MCF 10A (cell line): ENCODE measurements at regions not wholly inside any gene's neighbourhood (a gene's known extent, or its start where the extent isn't known, plus 50 kb on each side); places are given as distances from the start of the nearest gene placed in this dataset.
"Not testable (repeated sequence)": the region's sequence is repeated elsewhere in the genome, so short reads cannot be mapped to it uniquely, and the experiment has no call there.

Source experiments
- BruUV-seq: library from RNA; stranded (reverse); fragments of 400-500 nt; replicated peaks from 2 replicates; lab custom pipeline; 2021; lab: Mats Ljungman, UMichigan
- CTCF ChIA-PET: fragments of 300-600 bp; sonication (Branson Sonifier 250); formaldehyde crosslinking; extraction: SDS; loops from one replicate; lab custom pipeline; 2021; ENCODE audit warnings: antibody characterized with exemption, inconsistent platforms; lab: Yijun Ruan, JAX
- POLR2A ChIA-PET: fragments of 300-600, 350-650 bp; sonication (Branson Sonifier 250); formaldehyde crosslinking; extraction: SDS; loops from one replicate; lab custom pipeline; 2020; ENCODE audit warnings: antibody characterized with exemption, inconsistent platforms; lab: Yijun Ruan, JAX
- DNase-seq: peaks from one replicate; pipeline ENCODE4 v3.0.0-alpha.2; 2018; ENCODE audit not compliant: unreplicated experiment
- H3K27ac Mint-ChIP-seq: one replicate; pipeline ENCODE4 v1.8.0; 2022; ENCODE audit warnings: mild to moderate bottlenecking, low read depth, mixed read lengths; ENCODE audit not compliant: unreplicated experiment
- H3K27me3 Mint-ChIP-seq: one replicate; pipeline ENCODE4 v1.8.0; 2022; ENCODE audit warnings: mixed read lengths; ENCODE audit not compliant: insufficient read depth, unreplicated experiment
- H3K36me3 Mint-ChIP-seq: one replicate; pipeline ENCODE4 v1.8.0; 2022; ENCODE audit warnings: mild to moderate bottlenecking, moderate library complexity, mixed read lengths; ENCODE audit not compliant: insufficient read depth, unreplicated experiment
- H3K4me1 Mint-ChIP-seq: one replicate; pipeline ENCODE4 v1.8.0; 2022; ENCODE audit warnings: mixed read lengths; ENCODE audit not compliant: insufficient read depth, unreplicated experiment
- H3K4me3 Mint-ChIP-seq: one replicate; pipeline ENCODE4 v1.8.0; 2022; ENCODE audit warnings: mild to moderate bottlenecking, moderate library complexity, mixed read lengths; ENCODE audit not compliant: unreplicated experiment
- H3K9me3 Mint-ChIP-seq: one replicate; pipeline ENCODE4 v1.8.0; 2022; ENCODE audit warnings: mixed read lengths; ENCODE audit not compliant: unreplicated experiment
- intact Hi-C: fragments of 100-400 bp; cut with micrococcal nuclease; formaldehyde crosslinking; loops from 2 replicates; pipeline ENCODE4 v1.14.1; 2022
- TF ChIP-seq, protein P1 (sequence below): fragments of 200-600 bp; IDR thresholded peaks from one replicate; pipeline ENCODE4 v1.8.0; 2022; ENCODE audit warnings: antibody characterized with exemption, mild to moderate bottlenecking; ENCODE audit not compliant: unreplicated experiment

DNA sequence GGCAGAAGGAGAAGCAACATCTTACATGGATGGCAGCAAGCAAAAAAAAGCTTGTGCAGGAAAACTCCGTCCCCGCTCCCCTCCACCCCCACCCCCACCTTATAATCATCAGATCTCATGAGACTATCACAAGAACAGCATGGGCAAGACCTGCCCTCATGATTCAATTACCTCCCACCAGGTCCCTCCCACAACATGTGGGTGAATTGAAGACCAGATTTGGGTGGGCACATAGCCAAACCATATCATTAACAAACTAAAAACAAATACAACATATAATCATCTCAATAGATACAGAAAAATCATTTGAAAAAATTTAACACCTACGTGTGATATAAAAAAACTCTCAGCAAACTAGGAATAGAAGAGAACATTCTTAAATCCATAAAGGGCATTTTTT, 88.8 kb downstream of the BUD13 start:
- Mint-ChIP-seq H3K4me1 (peaks cover 6% of the 10 kb centered on the region), H3K36me3 (no peaks in the 10 kb centered on the region), H3K27ac (no peak overlapping the region), H3K9me3 (no peaks in the 10 kb centered on the region), H3K4me3 (no peak overlapping the region), H3K27me3 (peaks cover 66% of the 10 kb centered on the region)
- intact Hi-C loops, result no loop called here
- DNase-seq, result no peak
- TF ChIP-seq, protein P1, sequence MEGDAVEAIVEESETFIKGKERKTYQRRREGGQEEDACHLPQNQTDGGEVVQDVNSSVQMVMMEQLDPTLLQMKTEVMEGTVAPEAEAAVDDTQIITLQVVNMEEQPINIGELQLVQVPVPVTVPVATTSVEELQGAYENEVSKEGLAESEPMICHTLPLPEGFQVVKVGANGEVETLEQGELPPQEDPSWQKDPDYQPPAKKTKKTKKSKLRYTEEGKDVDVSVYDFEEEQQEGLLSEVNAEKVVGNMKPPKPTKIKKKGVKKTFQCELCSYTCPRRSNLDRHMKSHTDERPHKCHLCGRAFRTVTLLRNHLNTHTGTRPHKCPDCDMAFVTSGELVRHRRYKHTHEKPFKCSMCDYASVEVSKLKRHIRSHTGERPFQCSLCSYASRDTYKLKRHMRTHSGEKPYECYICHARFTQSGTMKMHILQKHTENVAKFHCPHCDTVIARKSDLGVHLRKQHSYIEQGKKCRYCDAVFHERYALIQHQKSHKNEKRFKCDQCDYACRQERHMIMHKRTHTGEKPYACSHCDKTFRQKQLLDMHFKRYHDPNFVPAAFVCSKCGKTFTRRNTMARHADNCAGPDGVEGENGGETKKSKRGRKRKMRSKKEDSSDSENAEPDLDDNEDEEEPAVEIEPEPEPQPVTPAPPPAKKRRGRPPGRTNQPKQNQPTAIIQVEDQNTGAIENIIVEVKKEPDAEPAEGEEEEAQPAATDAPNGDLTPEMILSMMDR, result no peak
- no TSS peak for BruUV-seq
- ChIA-PET POLR2A (no interaction called here), CTCF (interaction anchor here (3.5 kb wide), 1 partner anchor 8 kb away, joined by 17 read pairs; no protein-coding TSS in a partner anchor)

GRCh38 chr11:116680349-116681125, 92.2 kb downstream of the BUD13 start:
- Mint-ChIP-seq H3K36me3 (no peaks in the 10 kb centered on the region), H3K27ac (no peak overlapping the region), H3K4me1 (no peaks in the 10 kb centered on the region), H3K4me3 (no peak overlapping the region), H3K27me3 (peaks cover 41% of the 10 kb centered on the region), H3K9me3 (peaks cover 12% of the 10 kb centered on the region)
- POLR2A ChIA-PET, result no interaction called here
- TF ChIP-seq, protein P1, result no peak
- CTCF ChIA-PET, result interaction anchor here (3.5 kb wide), 1 partner anchor 11 kb away, joined by 17 read pairs; no protein-coding TSS in a partner anchor
- BruUV-seq, result no TSS peak
- intact Hi-C loops, result no loop called here
- DNase-seq, result no peak

- TF ChIP-seq, protein P1, result no peak
- no peak for DNase-seq
- CTCF ChIA-PET, result no interaction called here
- no TSS peak for BruUV-seq
- no peak overlapping the region for H3K4me3 Mint-ChIP-seq
- POLR2A ChIA-PET, result no interaction called here
- intact Hi-C loops, result no loop called here
- peaks cover 42% of the 10 kb centered on the region for H3K27me3 Mint-ChIP-seq
- peaks cover 16% of the 10 kb centered on the region for H3K9me3 Mint-ChIP-seq
- H3K27ac Mint-ChIP-seq, result no peak overlapping the region
- no peaks in the 10 kb centered on the region for H3K4me1 Mint-ChIP-seq
- no peaks in the 10 kb centered on the region for H3K36me3 Mint-ChIP-seq
These were observed 93.9 kb downstream of the BUD13 start for GRCh38 chr11:116678887-116679286.

DNA sequence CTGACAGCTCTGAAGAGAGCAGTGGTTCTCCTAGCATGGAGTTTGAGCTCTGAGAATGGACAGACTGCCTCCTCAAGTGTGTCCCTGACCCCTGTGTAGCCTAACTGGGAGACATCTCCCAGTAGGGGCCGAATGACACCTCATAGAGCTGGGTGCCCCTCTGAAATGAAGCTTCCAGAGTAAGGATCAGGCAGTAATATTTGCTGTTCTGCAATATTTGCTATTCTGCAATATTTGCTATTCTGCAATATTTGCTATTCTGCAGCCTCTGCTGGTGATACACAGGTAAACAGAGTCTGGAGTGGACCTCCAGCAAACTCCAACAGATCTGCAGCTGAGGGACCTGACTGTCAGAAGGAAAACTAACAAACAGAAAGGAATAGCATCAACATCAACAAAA, 105.5 kb downstream of the BUD13 start:
- H3K27ac Mint-ChIP-seq, H3K4me3 Mint-ChIP-seq, H3K9me3 Mint-ChIP-seq, H3K36me3 Mint-ChIP-seq, DNase-seq, intact Hi-C loops, BruUV-seq, H3K4me1 Mint-ChIP-seq, POLR2A ChIA-PET: not testable (repeated sequence)
- CTCF ChIA-PET, result interaction anchor here (1.2 kb wide), 1 partner anchor 24 kb away, joined by 4 read pairs; no protein-coding TSS in a partner anchor
- H3K27me3 Mint-ChIP-seq, result peaks cover 77% of the 10 kb centered on the region

- H3K9me3 Mint-ChIP-seq, intact Hi-C loops, H3K27ac Mint-ChIP-seq, POLR2A ChIA-PET, H3K36me3 Mint-ChIP-seq, DNase-seq, H3K4me1 Mint-ChIP-seq, H3K4me3 Mint-ChIP-seq, BruUV-seq: not testable (repeated sequence)
- peaks cover 83% of the 10 kb centered on the region for H3K27me3 Mint-ChIP-seq
- CTCF ChIA-PET, result interaction anchor here (0.6 to 1.3 kb wide), 3 partner anchors 24 to 1326 kb away, joined by 3 to 4 read pairs (median 3); no protein-coding TSS in a partner anchor
These were observed 106.0 kb downstream of the BUD13 start for GRCh38 chr11:116666673-116667249.
